ENCODE measurements at regions not wholly inside any gene's neighbourhood (a gene's known extent, or its start where the extent isn't known, plus 50 kb on each side); places are given as distances from the start of the nearest gene placed in this dataset.

- TF ChIP-seq CTCF (conservative IDR thresholded peaks at IDR 0.05 in 1 of 2, IDR thresholded peaks at IDR 0.05 in 1 of 2; ENCODE audit: low read depth in 1 of 2, low read length in 2 of 2): no peak
- TF ChIP-seq EZH2 (IDR thresholded peaks at IDR 0.05; ENCODE audit: low read length, missing control alignments): no peak
These were observed 160.5 kb downstream of the TBX22 start for GRCh38 chrX:80174925-80175574.
